NT2/D1 (cell line): ENCODE measurements at regions not wholly inside any gene's neighbourhood (a gene's known extent, or its start where the extent isn't known, plus 50 kb on each side); places are given as distances from the start of the nearest gene placed in this dataset.

ENCODE experiments used
- YY1 ChIP-seq: IDR thresholded peaks from 2 replicates; pipeline ENCODE4 v1.6.1; 2011; ENCODE audit not compliant: insufficient read length, insufficient read depth
- ZNF274 ChIP-seq: IDR thresholded peaks from 2 replicates; pipeline ENCODE4 v1.6.1; 2011; ENCODE audit warnings: mild to moderate bottlenecking, low read depth, low read length

DNA sequence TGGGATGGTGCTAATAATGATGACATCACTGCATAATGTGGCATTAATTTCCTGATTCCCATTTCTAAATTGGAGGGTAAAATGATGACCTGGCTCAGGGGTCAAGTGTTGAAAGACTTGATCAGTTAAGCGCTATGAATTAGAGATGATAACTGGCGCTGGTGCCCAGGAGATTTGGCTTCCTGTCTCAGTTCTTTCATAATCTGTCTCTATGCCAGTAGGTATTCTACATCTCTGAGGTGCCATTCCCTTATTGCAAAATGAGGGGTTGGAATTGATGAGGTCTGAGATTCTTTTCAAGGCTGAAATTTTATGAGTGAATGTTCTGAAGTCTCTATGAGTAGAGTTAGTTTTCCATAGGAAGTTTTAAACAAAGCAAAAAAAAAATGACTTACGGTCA is 1715.1 kb upstream of the WWC1 start:
- TF ChIP-seq ZNF274 = no peak
- no peak for TF ChIP-seq YY1
